ENCODE measurements at regions not wholly inside any gene's neighbourhood (a gene's known extent, or its start where the extent isn't known, plus 50 kb on each side); places are given as distances from the start of the nearest gene placed in this dataset.

DNA sequence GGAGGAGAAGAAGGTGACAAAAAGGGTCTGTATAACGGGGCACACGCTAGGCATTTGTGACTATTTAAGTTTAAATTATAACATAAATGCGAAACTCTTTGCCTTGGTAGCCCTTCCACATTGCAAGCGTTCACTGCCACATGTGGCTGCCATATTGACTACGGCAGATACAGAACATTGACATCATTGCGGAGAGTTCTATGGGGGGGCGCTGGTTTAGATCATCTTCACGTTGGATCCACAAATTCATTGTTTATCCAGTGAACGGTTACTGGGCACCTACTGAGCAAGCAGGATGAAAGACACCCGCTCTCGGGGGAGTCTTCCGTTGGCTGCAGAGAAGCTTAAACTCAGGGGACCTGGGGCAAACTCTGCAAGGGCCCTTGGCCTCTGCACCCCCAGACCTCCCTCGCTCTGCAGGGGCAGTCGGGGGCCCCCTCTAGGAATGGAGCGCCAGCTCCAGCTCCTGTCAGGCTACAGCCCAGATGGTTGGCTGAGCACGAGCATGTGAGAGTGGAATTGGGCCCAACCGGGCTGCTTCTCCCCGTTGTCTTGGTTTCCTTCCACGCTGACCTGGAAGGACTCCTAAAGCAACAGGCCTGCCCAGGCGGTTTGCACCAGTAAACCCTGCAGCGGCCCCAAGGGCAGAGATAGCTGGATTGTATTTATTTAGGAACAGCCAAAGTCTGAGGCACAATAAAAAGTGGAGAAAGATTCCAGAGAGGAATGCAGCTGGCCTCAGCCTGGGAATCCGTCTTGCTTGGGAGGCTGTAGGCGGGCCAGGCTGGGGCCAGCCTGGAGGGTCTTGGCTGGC lies 172.2 kb downstream of the SEC14L1 start (continued):
- TF ChIP-seq, protein P1, sequence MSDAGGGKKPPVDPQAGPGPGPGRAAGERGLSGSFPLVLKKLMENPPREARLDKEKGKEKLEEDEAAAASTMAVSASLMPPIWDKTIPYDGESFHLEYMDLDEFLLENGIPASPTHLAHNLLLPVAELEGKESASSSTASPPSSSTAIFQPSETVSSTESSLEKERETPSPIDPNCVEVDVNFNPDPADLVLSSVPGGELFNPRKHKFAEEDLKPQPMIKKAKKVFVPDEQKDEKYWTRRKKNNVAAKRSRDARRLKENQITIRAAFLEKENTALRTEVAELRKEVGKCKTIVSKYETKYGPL (CRISPR knock-in tag; IDR thresholded peaks at IDR 0.05) = no peak
- TF ChIP-seq DMAP1 (CRISPR knock-in tag; IDR thresholded peaks at IDR 0.05) (no peak), ZNF775 (CRISPR knock-in tag; IDR thresholded peaks at IDR 0.05; ENCODE audit: borderline replicate concordance) (no peak), SRSF1 (optimal IDR thresholded peaks at IDR 0.05; ENCODE audit: low read depth, low read length) (no peak), RXRA (CRISPR knock-in tag; IDR thresholded peaks at IDR 0.05) (peak; percentile 76), RFX1 (IDR thresholded peaks at IDR 0.05) (peak; percentile 55; the same call in 1 of the 2 replicates), ZNF260 (CRISPR knock-in tag; IDR thresholded peaks at IDR 0.05; ENCODE audit: borderline replicate concordance, low read depth) (no peak), ZNF296 (CRISPR knock-in tag; conservative IDR thresholded peaks at IDR 0.05) (no peak), CAMTA2 (CRISPR knock-in tag; IDR thresholded peaks at IDR 0.05; ENCODE audit: borderline replicate concordance) (no peak), RXRB (CRISPR knock-in tag; IDR thresholded peaks at IDR 0.05; ENCODE audit: borderline replicate concordance) (no peak), RBAK (CRISPR knock-in tag; IDR thresholded peaks at IDR 0.05) (no peak), HNRNPH1 (optimal IDR thresholded peaks at IDR 0.05; ENCODE audit: low read depth, low read length) (no peak), ZNF430 (CRISPR knock-in tag; IDR thresholded peaks at IDR 0.05) (no peak), ZNF263 (CRISPR knock-in tag; IDR thresholded peaks at IDR 0.05) (no peak), ELF3 (CRISPR knock-in tag; IDR thresholded peaks at IDR 0.05) (no peak), DR1 (CRISPR knock-in tag; IDR thresholded peaks at IDR 0.05) (no peak)
- TF ChIP-seq, protein P2, sequence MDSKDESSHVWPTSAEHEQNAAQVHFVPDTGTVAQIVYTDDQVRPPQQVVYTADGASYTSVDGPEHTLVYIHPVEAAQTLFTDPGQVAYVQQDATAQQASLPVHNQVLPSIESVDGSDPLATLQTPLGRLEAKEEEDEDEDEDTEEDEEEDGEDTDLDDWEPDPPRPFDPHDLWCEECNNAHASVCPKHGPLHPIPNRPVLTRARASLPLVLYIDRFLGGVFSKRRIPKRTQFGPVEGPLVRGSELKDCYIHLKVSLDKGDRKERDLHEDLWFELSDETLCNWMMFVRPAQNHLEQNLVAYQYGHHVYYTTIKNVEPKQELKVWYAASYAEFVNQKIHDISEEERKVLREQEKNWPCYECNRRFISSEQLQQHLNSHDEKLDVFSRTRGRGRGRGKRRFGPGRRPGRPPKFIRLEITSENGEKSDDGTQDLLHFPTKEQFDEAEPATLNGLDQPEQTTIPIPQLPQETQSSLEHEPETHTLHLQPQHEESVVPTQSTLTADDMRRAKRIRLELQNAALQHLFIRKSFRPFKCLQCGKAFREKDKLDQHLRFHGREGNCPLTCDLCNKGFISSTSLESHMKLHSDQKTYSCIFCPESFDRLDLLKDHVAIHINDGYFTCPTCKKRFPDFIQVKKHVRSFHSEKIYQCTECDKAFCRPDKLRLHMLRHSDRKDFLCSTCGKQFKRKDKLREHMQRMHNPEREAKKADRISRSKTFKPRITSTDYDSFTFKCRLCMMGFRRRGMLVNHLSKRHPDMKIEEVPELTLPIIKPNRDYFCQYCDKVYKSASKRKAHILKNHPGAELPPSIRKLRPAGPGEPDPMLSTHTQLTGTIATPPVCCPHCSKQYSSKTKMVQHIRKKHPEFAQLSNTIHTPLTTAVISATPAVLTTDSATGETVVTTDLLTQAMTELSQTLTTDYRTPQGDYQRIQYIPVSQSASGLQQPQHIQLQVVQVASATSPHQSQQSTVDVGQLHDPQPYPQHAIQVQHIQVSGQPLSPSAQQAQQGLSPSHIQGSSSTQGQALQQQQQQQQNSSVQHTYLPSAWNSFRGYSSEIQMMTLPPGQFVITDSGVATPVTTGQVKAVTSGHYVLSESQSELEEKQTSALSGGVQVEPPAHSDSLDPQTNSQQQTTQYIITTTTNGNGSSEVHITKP (CRISPR knock-in tag; IDR thresholded peaks at IDR 0.05; ENCODE audit: low read depth) = no peak
- TF ChIP-seq, protein P3, sequence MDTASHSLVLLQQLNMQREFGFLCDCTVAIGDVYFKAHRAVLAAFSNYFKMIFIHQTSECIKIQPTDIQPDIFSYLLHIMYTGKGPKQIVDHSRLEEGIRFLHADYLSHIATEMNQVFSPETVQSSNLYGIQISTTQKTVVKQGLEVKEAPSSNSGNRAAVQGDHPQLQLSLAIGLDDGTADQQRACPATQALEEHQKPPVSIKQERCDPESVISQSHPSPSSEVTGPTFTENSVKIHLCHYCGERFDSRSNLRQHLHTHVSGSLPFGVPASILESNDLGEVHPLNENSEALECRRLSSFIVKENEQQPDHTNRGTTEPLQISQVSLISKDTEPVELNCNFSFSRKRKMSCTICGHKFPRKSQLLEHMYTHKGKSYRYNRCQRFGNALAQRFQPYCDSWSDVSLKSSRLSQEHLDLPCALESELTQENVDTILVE (CRISPR knock-in tag; IDR thresholded peaks at IDR 0.05) = no peak
- TF ChIP-seq, protein P4, sequence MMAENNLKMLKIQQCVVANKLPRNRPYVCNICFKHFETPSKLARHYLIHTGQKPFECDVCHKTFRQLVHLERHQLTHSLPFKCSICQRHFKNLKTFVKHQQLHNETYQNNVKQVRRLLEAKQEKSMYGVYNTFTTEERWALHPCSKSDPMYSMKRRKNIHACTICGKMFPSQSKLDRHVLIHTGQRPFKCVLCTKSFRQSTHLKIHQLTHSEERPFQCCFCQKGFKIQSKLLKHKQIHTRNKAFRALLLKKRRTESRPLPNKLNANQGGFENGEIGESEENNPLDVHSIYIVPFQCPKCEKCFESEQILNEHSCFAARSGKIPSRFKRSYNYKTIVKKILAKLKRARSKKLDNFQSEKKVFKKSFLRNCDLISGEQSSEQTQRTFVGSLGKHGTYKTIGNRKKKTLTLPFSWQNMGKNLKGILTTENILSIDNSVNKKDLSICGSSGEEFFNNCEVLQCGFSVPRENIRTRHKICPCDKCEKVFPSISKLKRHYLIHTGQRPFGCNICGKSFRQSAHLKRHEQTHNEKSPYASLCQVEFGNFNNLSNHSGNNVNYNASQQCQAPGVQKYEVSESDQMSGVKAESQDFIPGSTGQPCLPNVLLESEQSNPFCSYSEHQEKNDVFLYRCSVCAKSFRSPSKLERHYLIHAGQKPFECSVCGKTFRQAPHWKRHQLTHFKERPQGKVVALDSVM (CRISPR knock-in tag; IDR thresholded peaks at IDR 0.05) = no peak
- TF ChIP-seq, protein P5, sequence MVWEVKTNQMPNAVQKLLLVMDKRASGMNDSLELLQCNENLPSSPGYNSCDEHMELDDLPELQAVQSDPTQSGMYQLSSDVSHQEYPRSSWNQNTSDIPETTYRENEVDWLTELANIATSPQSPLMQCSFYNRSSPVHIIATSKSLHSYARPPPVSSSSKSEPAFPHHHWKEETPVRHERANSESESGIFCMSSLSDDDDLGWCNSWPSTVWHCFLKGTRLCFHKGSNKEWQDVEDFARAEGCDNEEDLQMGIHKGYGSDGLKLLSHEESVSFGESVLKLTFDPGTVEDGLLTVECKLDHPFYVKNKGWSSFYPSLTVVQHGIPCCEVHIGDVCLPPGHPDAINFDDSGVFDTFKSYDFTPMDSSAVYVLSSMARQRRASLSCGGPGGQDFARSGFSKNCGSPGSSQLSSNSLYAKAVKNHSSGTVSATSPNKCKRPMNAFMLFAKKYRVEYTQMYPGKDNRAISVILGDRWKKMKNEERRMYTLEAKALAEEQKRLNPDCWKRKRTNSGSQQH (CRISPR knock-in tag; IDR thresholded peaks at IDR 0.05; ENCODE audit: low read depth) = no peak
- TF ChIP-seq, protein P6, sequence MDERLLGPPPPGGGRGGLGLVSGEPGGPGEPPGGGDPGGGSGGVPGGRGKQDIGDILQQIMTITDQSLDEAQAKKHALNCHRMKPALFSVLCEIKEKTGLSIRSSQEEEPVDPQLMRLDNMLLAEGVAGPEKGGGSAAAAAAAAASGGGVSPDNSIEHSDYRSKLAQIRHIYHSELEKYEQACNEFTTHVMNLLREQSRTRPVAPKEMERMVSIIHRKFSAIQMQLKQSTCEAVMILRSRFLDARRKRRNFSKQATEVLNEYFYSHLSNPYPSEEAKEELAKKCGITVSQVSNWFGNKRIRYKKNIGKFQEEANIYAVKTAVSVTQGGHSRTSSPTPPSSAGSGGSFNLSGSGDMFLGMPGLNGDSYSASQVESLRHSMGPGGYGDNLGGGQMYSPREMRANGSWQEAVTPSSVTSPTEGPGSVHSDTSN (CRISPR knock-in tag; IDR thresholded peaks at IDR 0.05) = no peak

Measured in HepG2 (cell line).